SU-DHL-6 (cell line): ENCODE measurements at regions not wholly inside any gene's neighbourhood (a gene's known extent, or its start where the extent isn't known, plus 50 kb on each side); places are given as distances from the start of the nearest gene placed in this dataset.

ENCODE experiments used
- H2AFZ ChIP-seq: fragments of 200-600 bp; sonication (generic); 2 replicates; pipeline ENCODE4 v1.6.1; 2014; ENCODE audit warnings: low read depth, mild to moderate bottlenecking, moderate library complexity, mixed read lengths, antibody characterized with exemption, low read length; ENCODE audit not compliant: severe bottlenecking
- H3F3A ChIP-seq: fragments of 200-600 bp; shearing (Covaris generic); 2 replicates; pipeline ENCODE4 v1.6.0; 2016; ENCODE audit warnings: antibody characterized with exemption, mild to moderate bottlenecking; ENCODE audit not compliant: insufficient read depth
- H3K27ac ChIP-seq: fragments of 200-600 bp; sonication (generic); 2 replicates; pipeline ENCODE4 v1.5.1; 2016; ENCODE audit warnings: low read depth, mild to moderate bottlenecking, low read length, moderate library complexity, mixed read lengths
- H3K27me3 ChIP-seq: fragments of 200-600 bp; sonication (generic), shearing (Covaris generic); 2 replicates; pipeline ENCODE4 v1.6.0; 2014; ENCODE audit warnings: mild to moderate bottlenecking, low read length
- H3K36me3 ChIP-seq: fragments of 200-600 bp; sonication (generic); 2 replicates; pipeline ENCODE4 v1.6.1; 2014; ENCODE audit warnings: mild to moderate bottlenecking, low read length, mixed read lengths
- H3K4me2 ChIP-seq: fragments of 300-600, 200-600 bp; shearing (Covaris generic), sonication (generic); 2 replicates; pipeline ENCODE4 v1.6.0; 2014; ENCODE audit warnings: low read length, low read depth, mild to moderate bottlenecking; ENCODE audit not compliant: poor library complexity, severe bottlenecking
- H3K4me3 ChIP-seq: fragments of 200-600 bp; sonication (generic); 2 replicates; pipeline ENCODE4 v1.5.1; 2014; ENCODE audit warnings: antibody characterized with exemption, low read length, mild to moderate bottlenecking, mixed read lengths; ENCODE audit not compliant: insufficient read depth, poor library complexity, severe bottlenecking
- H3K79me2 ChIP-seq: fragments of 200-600 bp; sonication (generic); 2 replicates; pipeline ENCODE4 v1.6.1; 2014; ENCODE audit warnings: mild to moderate bottlenecking, low read length, moderate library complexity; ENCODE audit not compliant: insufficient read depth
- H3K9ac ChIP-seq: fragments of 200-600 bp; sonication (generic); 2 replicates; pipeline ENCODE4 v1.7.0; 2014; ENCODE audit warnings: mild to moderate bottlenecking, low read length
- H3K9me2 ChIP-seq: fragments of 200-600 bp; sonication (generic); replicated peaks from 2 replicates; pipeline ENCODE4 v1.6.1; 2014; ENCODE audit warnings: low read length; ENCODE audit not compliant: insufficient read depth
- H3K9me3 ChIP-seq: fragments of 200-600 bp; sonication (generic); 2 replicates; pipeline ENCODE4 v1.6.1; 2014; ENCODE audit warnings: low read length, mixed read lengths; ENCODE audit not compliant: insufficient read depth
- H4K20me1 ChIP-seq: fragments of 200-600 bp; sonication (generic); 2 replicates; pipeline ENCODE4 v1.6.1; 2014; ENCODE audit warnings: low read depth, mild to moderate bottlenecking, antibody characterized with exemption, low read length, moderate library complexity, mixed read lengths
- EZH2phosphoT487 ChIP-seq: fragments of 200-600 bp; sonication (generic), shearing (Covaris generic); conservative IDR thresholded peaks from 2 replicates; pipeline ENCODE4 v1.6.1; 2018; ENCODE audit warnings: mild to moderate bottlenecking, antibody characterized with exemption, low read length, moderate library complexity, mixed read lengths
- TF ChIP-seq, protein P1 (sequence below): fragments of 200-600 bp; sonication (generic); IDR thresholded peaks from one replicate; pipeline ENCODE4 v1.5.1; 2017; ENCODE audit warnings: antibody characterized with exemption, mild to moderate bottlenecking, low read length, moderate library complexity; ENCODE audit not compliant: insufficient read depth, poor library complexity, severe bottlenecking

DNA sequence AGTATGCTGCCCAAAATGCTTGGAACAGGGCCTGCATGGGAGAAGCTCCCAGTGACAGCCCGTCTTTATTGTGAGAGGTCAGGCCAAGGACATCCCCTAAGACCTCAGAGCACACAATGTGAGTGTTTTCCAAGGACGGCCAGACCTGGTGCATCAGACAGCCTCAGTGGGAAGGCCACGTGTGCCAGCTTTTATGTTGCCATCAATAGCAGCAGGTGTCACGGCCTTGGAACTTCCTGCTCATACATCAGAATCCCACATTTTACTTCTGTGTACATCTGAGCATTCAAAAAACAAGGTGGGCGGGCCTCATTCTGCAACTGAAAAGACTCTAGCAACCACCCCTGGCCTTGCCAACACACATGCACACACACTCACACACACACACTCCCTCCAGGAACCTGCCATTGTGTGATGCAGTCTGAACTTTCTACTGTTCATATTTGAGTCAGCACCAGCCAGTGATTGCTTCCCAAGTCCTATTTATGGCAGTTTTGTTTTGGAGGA lies 753.1 kb upstream of the TBX3 start:
- H3K36me3 ChIP-seq, result no peaks in the 10 kb centered on the region
- TF ChIP-seq, protein P1, sequence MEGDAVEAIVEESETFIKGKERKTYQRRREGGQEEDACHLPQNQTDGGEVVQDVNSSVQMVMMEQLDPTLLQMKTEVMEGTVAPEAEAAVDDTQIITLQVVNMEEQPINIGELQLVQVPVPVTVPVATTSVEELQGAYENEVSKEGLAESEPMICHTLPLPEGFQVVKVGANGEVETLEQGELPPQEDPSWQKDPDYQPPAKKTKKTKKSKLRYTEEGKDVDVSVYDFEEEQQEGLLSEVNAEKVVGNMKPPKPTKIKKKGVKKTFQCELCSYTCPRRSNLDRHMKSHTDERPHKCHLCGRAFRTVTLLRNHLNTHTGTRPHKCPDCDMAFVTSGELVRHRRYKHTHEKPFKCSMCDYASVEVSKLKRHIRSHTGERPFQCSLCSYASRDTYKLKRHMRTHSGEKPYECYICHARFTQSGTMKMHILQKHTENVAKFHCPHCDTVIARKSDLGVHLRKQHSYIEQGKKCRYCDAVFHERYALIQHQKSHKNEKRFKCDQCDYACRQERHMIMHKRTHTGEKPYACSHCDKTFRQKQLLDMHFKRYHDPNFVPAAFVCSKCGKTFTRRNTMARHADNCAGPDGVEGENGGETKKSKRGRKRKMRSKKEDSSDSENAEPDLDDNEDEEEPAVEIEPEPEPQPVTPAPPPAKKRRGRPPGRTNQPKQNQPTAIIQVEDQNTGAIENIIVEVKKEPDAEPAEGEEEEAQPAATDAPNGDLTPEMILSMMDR, result no peak
- TF ChIP-seq EZH2phosphoT487, result no peak
- no peak overlapping the region for H3K27ac ChIP-seq
- no peak overlapping the region for H3K9ac ChIP-seq
- H3K4me2 ChIP-seq, result no peak overlapping the region
- no peaks in the 10 kb centered on the region for H4K20me1 ChIP-seq
- H3K4me3 ChIP-seq, result no peak overlapping the region
- H3K9me2 ChIP-seq, result 0 out of 2 replicates have a peak, but pooled peaks cover 6% of the 10 kb centered on the region
- H3K79me2 ChIP-seq, result no peaks in the 10 kb centered on the region
- no peak overlapping the region for H2AFZ ChIP-seq
- H3K9me3 ChIP-seq, result no peaks in the 10 kb centered on the region
- no peaks in the 10 kb centered on the region for H3F3A ChIP-seq
- no peaks in the 10 kb centered on the region for H3K27me3 ChIP-seq

DNA sequence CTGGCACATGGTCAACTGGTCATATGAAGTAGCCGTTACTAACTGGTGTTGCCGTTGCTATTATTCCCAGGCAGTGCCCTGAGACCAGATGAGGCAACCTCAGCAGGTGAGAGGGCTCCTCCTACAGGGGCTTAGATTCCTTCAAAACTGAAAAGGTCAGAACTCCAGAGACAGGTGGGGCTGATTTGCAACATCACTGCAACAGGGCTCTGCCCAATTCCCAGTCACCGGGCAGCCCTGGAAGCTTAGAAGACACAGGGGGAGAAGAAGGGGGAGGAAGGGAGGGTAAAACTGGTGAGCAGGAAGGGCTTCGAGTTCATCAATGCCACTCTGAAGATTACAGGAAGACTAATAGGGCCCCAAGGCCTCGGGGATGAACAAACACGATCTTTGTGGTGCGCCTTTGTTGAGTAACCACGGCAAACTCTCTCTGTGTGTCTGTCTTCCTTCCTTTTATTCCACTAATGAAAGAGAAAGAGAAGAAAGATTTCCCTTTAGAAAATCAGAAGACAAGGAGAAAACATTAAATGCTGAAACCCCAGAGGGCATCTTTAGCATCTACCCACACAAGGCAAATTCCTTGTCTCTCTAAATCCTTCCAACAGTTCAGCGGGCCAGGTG lies 749.1 kb upstream of the TBX3 start:
- H3K27ac ChIP-seq, result no peak overlapping the region
- H3K27me3 ChIP-seq, result no peaks in the 10 kb centered on the region
- no peak overlapping the region for H3K4me3 ChIP-seq
- H3F3A ChIP-seq, result no peaks in the 10 kb centered on the region
- no peak overlapping the region for H3K4me2 ChIP-seq
- no peaks in the 10 kb centered on the region for H3K79me2 ChIP-seq
- no peak overlapping the region for H2AFZ ChIP-seq
- no peaks in the 10 kb centered on the region for H3K9me3 ChIP-seq
- TF ChIP-seq, protein P1, result no peak
- TF ChIP-seq EZH2phosphoT487, result no peak
- 0 out of 2 replicates have a peak, but pooled peaks cover 6% of the 10 kb centered on the region for H3K9me2 ChIP-seq
- H3K9ac ChIP-seq, result no peak overlapping the region
- no peaks in the 10 kb centered on the region for H4K20me1 ChIP-seq
- no peaks in the 10 kb centered on the region for H3K36me3 ChIP-seq

DNA sequence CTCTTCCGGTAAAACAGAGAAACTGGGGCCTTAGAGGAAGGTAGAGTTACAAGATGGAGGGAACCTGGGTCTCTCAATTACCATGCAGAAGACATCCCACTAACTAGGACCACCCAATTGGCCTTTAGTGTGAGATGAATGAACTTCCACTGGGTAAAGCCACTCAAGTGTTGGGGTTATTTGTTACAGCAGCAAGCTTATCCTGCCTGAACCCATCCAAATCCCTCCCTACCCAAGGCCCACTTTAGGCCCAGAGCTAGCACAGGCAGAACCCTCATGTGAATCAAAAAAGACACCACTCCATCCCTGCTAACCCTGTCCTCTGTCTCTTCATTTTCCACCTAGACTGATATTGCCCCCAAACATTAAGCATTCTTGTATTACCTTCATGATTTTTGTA lies 746.7 kb upstream of the TBX3 start:
- Histone ChIP-seq H3K27ac (no peak overlapping the region), H3F3A (no peaks in the 10 kb centered on the region), H3K79me2 (no peaks in the 10 kb centered on the region), H3K4me2 (no peak overlapping the region), H3K4me3 (no peak overlapping the region), H4K20me1 (no peaks in the 10 kb centered on the region), H3K9ac (no peak overlapping the region), H3K9me3 (no peaks in the 10 kb centered on the region), H3K9me2 (0 out of 2 replicates have a peak, but pooled peaks cover 4% of the 10 kb centered on the region), H3K27me3 (no peaks in the 10 kb centered on the region), H2AFZ (no peak overlapping the region), H3K36me3 (no peaks in the 10 kb centered on the region)
- TF ChIP-seq, protein P1, result no peak
- TF ChIP-seq EZH2phosphoT487, result no peak
